NCI-H69 (cell line): ENCODE measurements at regions not wholly inside any gene's neighbourhood (a gene's known extent, or its start where the extent isn't known, plus 50 kb on each side); places are given as distances from the start of the nearest gene placed in this dataset.
A peak's percentile ranks its signal among the peaks of the same experiment; 100 is the strongest.
"Not testable (repeated sequence)": the region's sequence is repeated elsewhere in the genome, so short reads cannot be mapped to it uniquely, and the experiment has no call there.

Experiments
- DNase-seq: peaks from one replicate; lab custom pipeline; 2025; lab: John Stamatoyannopoulos, UW

GRCh38 chr17:54353789-54354525, 531.2 kb downstream of the KIF2B start:
- no peak for DNase-seq

- DNase-seq, result not testable (repeated sequence)
Measured at GRCh38 chr17:54361073-54361472, 538.3 kb downstream of the KIF2B start.

DNA sequence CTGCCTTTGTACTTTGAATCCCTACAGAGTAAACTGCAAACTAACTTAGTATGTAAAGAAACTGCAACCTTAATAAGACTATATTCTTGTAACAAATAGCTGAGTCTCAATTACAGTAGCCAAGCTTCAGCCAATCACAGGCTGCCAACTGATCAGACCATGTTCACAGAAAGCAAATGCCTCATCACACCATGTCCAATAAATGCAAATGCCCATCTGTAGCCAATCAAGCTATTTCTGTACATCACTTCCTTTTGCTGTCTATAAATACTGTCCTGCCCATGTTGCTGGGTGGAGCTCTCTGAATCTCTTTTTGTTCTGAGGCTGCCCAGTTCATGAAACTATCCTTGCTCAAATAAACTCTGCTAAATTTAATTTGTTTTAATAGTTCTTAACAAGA, 531.7 kb upstream of the TOM1L1 start:
- no peak for DNase-seq

DNA sequence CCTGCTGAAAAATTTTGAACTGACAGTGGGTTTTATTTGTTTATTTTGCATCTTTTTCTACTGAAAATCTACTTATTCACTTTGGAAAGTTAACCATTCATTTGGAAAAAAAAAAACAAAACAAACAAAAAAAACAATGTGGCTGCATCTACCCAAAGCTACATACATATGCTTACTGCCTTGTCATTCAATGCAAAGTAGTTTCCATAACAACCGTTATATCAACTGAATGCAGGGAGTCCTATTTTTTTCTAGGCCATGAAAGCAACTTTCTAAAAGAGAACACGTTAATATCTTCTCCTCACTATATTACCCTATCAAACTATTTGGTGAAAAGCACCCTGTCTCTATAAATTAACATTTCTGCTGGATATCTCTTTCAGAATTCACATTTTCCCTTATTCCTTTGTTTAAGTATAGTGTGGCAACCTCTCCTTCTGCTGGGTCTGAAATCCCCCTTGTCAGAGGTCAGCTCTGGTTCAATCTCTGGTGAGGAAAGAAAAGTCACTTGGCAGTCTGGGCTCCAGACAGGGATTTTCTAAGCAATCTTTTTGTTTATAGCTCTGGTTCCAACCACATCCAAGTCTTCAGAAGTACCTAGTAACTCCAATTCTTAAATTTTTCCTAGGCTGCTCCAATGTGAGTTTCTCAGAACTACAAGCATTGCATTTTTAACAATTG, 528.4 kb upstream of the TOM1L1 start:
- no peak for DNase-seq

GRCh38 chr17:54373970-54374369, 526.7 kb upstream of the TOM1L1 start:
- DNase-seq, result no peak

GRCh38 chr17:54376409-54376808, 524.2 kb upstream of the TOM1L1 start:
- not testable (repeated sequence) for DNase-seq

- no peak for DNase-seq
Measured at GRCh38 chr17:54381482-54381881, 519.2 kb upstream of the TOM1L1 start.

GRCh38 chr17:54404259-54404658, 496.4 kb upstream of the TOM1L1 start:
- no peak for DNase-seq

GRCh38 chr17:54405826-54406225, 494.8 kb upstream of the TOM1L1 start:
- no peak for DNase-seq

GRCh38 chr17:54408731-54409130, 491.9 kb upstream of the TOM1L1 start:
- no peak for DNase-seq

DNA sequence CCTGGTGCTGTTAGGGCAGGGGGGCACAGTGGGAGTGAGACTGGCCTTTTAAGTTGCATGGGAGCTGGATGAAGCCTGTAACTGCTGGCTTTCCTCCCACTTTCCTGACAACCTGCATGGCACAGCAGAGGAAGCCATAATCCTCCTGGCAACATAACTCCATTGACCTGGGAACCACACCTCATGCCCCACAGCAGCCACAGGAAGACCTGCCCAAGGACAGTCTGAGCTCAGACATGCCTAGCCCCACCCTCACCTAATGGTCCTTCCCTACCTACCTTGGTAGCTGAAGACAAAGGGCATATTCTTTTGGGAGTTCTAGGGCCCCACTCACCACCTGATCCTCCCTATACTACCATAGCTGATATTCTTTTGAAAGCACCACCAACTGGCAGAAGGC, 482.2 kb upstream of the TOM1L1 start:
- no peak for DNase-seq

DNA sequence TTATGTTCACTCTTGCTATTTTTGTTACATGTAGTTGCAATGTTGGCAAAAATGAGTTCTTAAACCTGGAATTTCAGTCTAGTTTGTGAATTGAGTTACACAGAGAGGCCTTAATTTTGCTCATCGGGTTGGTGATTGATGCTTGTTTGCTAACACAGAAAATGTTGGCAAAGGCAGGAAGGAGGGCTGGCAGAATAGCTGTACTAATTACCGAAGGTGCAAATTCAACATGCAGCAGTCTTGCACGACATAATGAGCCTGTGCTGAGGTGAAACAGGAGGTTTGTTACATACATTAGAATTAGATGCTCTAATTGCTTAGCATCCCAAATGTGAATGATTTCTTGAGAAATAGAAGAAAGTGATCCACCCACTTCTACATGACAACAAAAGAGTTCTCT, 475.0 kb upstream of the TOM1L1 start:
- DNase-seq, result no peak

DNA sequence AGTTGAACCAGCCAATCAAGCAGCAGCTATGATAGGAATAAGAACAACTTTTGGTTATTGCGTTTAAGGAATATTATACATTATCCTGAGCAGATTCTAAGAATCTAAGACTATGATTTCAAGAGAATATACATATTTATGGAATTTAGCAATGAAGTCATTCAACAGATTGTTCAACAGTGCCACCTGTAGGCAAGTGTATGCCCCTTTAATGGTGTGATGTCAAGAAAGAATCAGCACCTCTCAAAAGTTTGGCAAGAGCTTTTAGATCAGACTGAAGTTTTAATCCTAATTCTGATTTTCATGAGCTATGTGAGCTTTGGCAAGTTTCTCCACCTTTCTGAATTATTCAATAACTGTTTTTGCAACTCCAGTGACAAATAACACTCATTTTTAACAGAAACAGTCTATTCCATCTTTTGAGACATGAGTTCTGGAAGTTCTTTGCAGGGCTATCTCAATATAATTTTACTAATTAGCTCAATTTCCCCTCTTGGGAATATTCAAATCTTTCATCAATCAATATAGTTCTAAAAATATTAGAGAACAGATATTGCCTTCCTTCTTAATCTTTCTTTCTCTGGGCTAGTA, 474.3 kb upstream of the TOM1L1 start:
- DNase-seq, result peak; percentile 5

DNA sequence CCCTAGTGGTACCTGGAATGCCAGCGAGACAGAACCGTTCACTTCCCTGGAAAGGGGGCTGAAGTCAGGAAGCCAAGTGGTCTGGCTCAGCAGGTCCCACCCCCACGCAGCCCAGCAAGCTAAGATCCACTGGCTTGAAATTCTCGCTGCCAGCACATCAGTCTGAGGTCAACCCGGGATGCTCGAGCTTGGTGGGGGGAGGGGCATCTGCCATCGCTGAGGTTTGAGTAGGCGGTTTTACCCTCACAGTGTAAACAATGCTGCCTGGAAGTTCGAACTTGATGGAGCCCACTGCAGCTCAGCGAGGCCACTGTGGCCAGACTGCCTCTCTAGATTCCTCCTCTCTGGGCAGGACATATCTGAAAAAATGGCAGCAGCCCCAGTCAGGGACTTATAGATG, 464.7 kb upstream of the TOM1L1 start:
- DNase-seq, result no peak

DNA sequence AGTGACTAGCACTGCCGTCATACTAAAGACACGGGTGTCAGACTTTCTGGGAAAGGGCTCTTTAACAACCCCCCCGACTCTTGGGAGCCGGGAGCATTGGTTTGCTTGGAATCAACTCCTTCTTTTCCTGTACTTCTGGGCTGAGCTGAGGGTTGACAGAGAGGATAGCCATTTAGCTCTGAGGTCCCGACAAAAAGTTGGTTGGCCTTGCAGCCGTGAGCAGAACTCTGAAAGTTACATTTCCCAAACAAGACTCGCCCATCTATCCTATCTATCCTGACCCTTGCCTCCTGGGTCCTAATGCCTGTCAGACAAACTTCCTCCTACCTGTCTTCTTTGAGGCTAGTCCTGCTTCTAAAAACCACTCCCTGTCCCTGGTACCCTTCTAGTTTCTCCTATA, 460.8 kb upstream of the TOM1L1 start:
- DNase-seq, result no peak

DNA sequence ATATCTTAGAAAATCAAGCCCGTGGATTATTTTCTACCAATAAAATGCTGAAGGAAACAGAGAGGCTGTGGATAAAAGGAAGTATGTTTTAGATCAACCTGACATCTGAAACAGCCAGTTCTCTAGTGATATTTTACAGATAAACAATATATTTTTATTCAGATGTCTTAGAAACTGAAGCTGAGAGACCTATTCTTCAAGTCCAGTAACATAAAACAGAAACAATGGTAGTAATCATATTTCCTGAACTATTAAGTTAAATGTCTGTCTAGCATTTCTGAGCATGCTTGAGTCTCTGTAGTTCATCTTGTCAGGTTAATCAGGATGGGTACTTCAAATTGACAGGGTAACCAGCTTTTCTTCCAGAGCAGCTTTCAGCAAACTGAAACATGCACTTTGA, 449.6 kb upstream of the TOM1L1 start:
- DNase-seq, result no peak

GRCh38 chr17:54452666-54453348, 447.8 kb upstream of the TOM1L1 start:
- DNase-seq, result no peak

DNA sequence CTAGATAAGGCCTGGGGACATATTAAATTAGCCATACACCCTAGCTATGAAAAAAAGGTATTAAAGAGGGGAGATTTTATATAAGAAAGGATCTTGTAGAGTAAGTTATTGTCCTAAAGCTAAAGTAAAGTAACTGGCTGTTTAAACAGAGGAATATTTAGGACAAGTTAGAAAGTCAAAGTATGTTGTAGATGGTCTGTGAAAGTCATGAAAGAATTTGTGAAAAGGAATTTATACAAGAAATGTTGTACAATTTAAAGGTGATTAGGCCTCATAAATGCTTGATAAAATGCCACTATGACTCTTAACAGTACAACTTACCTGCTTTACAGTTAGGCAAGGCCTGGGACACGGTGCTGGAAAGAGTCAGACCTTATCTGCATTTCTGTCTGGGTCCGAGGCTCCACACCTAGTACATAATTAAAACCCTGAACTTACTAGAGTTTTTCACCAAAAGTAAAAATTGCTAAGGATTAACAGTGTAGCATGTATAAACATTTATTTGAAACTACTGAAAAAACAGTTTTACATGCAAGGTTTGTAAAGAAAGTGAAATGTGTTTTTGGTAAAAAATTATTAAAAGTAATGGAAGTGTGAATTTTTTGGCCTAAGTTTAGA, 445.3 kb upstream of the TOM1L1 start:
- no peak for DNase-seq

DNA sequence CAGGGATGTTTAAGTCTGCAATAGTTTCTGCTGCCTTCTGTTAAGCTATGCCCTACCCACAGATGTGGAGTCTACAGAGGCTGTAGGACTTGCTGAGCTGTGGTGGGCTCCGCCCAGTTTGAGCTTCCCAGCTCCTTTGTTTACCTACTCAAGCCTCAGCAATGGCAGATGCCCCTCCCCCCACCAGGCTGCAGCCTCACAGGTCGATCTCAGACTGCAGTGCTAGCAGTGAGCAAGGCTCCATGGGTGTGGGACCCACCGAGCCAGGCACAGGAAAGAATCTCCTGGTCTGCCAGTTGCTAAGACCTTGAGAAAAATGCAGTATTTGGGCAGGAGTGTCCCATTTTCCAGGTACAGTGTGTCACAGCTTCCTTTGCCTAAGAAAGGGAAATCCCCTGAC, 435.2 kb upstream of the TOM1L1 start:
- DNase-seq, result not testable (repeated sequence)

- DNase-seq, result no peak
Measured at GRCh38 chr17:54466875-54467274, 433.8 kb upstream of the TOM1L1 start.

DNA sequence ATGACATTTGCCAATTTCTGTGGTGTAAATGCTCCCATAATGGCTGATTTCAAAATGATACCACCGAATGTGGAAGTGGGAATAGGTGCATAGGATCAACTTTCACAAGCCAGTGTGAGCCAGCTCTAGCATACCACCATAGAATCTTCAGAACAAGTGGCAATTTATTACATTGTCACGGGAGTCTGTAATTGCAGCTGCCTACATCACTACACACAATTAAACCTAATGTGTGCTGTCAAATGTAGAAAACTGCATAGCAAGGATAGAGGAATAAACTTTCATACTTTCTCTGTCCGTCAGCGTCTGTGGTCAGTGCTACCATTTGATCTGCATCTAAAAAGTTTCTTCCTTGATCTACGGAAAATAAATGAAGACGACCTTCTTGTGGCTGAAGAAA, 417.8 kb upstream of the TOM1L1 start:
- DNase-seq, result no peak

GRCh38 chr17:54493691-54494090, 407.0 kb upstream of the TOM1L1 start:
- DNase-seq, result no peak
